ENCODE measurements at regions not wholly inside any gene's neighbourhood (a gene's known extent, or its start where the extent isn't known, plus 50 kb on each side); places are given as distances from the start of the nearest gene placed in this dataset.

GRCh38 chrX:115494161-115494560, 66.8 kb upstream of the PLS3 start:
- H3K27me3 ChIP-seq: no peaks in the 10 kb centered on the region
- TF ChIP-seq, protein P1, sequence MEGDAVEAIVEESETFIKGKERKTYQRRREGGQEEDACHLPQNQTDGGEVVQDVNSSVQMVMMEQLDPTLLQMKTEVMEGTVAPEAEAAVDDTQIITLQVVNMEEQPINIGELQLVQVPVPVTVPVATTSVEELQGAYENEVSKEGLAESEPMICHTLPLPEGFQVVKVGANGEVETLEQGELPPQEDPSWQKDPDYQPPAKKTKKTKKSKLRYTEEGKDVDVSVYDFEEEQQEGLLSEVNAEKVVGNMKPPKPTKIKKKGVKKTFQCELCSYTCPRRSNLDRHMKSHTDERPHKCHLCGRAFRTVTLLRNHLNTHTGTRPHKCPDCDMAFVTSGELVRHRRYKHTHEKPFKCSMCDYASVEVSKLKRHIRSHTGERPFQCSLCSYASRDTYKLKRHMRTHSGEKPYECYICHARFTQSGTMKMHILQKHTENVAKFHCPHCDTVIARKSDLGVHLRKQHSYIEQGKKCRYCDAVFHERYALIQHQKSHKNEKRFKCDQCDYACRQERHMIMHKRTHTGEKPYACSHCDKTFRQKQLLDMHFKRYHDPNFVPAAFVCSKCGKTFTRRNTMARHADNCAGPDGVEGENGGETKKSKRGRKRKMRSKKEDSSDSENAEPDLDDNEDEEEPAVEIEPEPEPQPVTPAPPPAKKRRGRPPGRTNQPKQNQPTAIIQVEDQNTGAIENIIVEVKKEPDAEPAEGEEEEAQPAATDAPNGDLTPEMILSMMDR (IDR thresholded peaks at IDR 0.05): no peak
- DNase-seq (no peak), ATAC-seq (no peak)
- intact Hi-C loops (cut with DNase I): no loop called here
- H3K4me1 ChIP-seq: no peaks in the 10 kb centered on the region
- H3K27ac ChIP-seq: no peak overlapping the region
- H3K9me3 ChIP-seq: no peaks in the 10 kb centered on the region
- H3K4me3 ChIP-seq: no peak overlapping the region
- no peaks in the 10 kb centered on the region for H3K36me3 ChIP-seq

- H3K27ac ChIP-seq: no peak overlapping the region
- ATAC-seq: peak; percentile 42
- intact Hi-C loops (cut with DNase I): no loop called here
- TF ChIP-seq, protein P1 (IDR thresholded peaks at IDR 0.05): no peak
- no peak for DNase-seq
- no peak overlapping the region for H3K4me3 ChIP-seq
- H3K27me3 ChIP-seq: no peaks in the 10 kb centered on the region
- no peaks in the 10 kb centered on the region for H3K4me1 ChIP-seq
- no peaks in the 10 kb centered on the region for H3K9me3 ChIP-seq
- H3K36me3 ChIP-seq: no peaks in the 10 kb centered on the region
Observed at GRCh38 chrX:115499112-115499805, 61.7 kb upstream of the PLS3 start.

- no peaks in the 10 kb centered on the region for H3K36me3 ChIP-seq
- H3K27me3 ChIP-seq: no peaks in the 10 kb centered on the region
- no peak overlapping the region for H3K4me3 ChIP-seq
- H3K9me3 ChIP-seq: no peaks in the 10 kb centered on the region
- intact Hi-C loops (cut with DNase I): no loop called here
- peak; percentile 49 for ATAC-seq
- DNase-seq: no peak
- TF ChIP-seq, protein P1 (IDR thresholded peaks at IDR 0.05): no peak
- H3K4me1 ChIP-seq: no peaks in the 10 kb centered on the region
- H3K27ac ChIP-seq: no peak overlapping the region
Observed at GRCh38 chrX:115503099-115503498, 57.9 kb upstream of the PLS3 start.

- intact Hi-C loops (cut with DNase I): no loop called here
- ATAC-seq (no peak), DNase-seq (no peak)
- Histone ChIP-seq H3K36me3 (no peaks in the 10 kb centered on the region), H3K27ac (no peak overlapping the region), H3K27me3 (no peaks in the 10 kb centered on the region), H3K4me3 (no peak overlapping the region), H3K4me1 (no peaks in the 10 kb centered on the region), H3K9me3 (no peaks in the 10 kb centered on the region)
- TF ChIP-seq, protein P1 (IDR thresholded peaks at IDR 0.05): no peak
Observed at GRCh38 chrX:115504167-115504566, 56.8 kb upstream of the PLS3 start.
